22Rv1 (cell line): ENCODE measurements at regions not wholly inside any gene's neighbourhood (a gene's known extent, or its start where the extent isn't known, plus 50 kb on each side); places are given as distances from the start of the nearest gene placed in this dataset.
A peak's percentile ranks its signal among the peaks of the same experiment; 100 is the strongest.

Source experiments
- H3K27ac ChIP-seq: fragments of 450-650 bp; 2 replicates; pipeline ENCODE4 v1.5.1; 2017
- CTCF ChIP-seq: fragments of 450-650 bp; IDR thresholded peaks from 2 replicates; pipeline ENCODE4 v1.5.1; 2017; ENCODE audit warnings: mild to moderate bottlenecking
- ZFX ChIP-seq: fragments of 450-650 bp; IDR thresholded peaks from 2 replicates; pipeline ENCODE4 v1.6.1; 2017; ENCODE audit warnings: antibody characterized with exemption, borderline replicate concordance

GRCh38 chr9:18390393-18390792 is 83.6 kb upstream of the ADAMTSL1 start:
- TF ChIP-seq CTCF (no peak), ZFX (no peak)
- no peak overlapping the region for H3K27ac ChIP-seq

- H3K27ac ChIP-seq = peak overlapping the region; percentile 89
- TF ChIP-seq CTCF (no peak), ZFX (no peak)
These were observed 80.4 kb upstream of the ADAMTSL1 start for GRCh38 chr9:18393340-18394130.

GRCh38 chr9:18394847-18395351 is 79.1 kb upstream of the ADAMTSL1 start:
- H3K27ac ChIP-seq = peak overlapping the region; percentile 89

GRCh38 chr9:18396102-18396728 is 77.7 kb upstream of the ADAMTSL1 start:
- TF ChIP-seq ZFX = no peak
- TF ChIP-seq CTCF = peak; percentile 24; the same call in 1 of the 2 replicates

More at GRCh38 chr9:18394847-18395351, 79.1 kb upstream of the ADAMTSL1 start:
- TF ChIP-seq ZFX = no peak
- no peak for TF ChIP-seq CTCF

GRCh38 chr9:18397076-18397475 is 76.9 kb upstream of the ADAMTSL1 start:
- H3K27ac ChIP-seq = no peak overlapping the region
- TF ChIP-seq CTCF (no peak), ZFX (no peak)

More at GRCh38 chr9:18396102-18396728, 77.7 kb upstream of the ADAMTSL1 start:
- H3K27ac ChIP-seq = no peak overlapping the region

- TF ChIP-seq CTCF (no peak), ZFX (no peak)
- no peak overlapping the region for H3K27ac ChIP-seq
These were observed 75.9 kb upstream of the ADAMTSL1 start for GRCh38 chr9:18398038-18398437.

- no peak overlapping the region for H3K27ac ChIP-seq
- no peak for TF ChIP-seq CTCF
- TF ChIP-seq ZFX = no peak
These were observed 69.4 kb upstream of the ADAMTSL1 start for GRCh38 chr9:18404434-18405029.
